ENCODE measurements at regions not wholly inside any gene's neighbourhood (a gene's known extent, or its start where the extent isn't known, plus 50 kb on each side); places are given as distances from the start of the nearest gene placed in this dataset.

DNA sequence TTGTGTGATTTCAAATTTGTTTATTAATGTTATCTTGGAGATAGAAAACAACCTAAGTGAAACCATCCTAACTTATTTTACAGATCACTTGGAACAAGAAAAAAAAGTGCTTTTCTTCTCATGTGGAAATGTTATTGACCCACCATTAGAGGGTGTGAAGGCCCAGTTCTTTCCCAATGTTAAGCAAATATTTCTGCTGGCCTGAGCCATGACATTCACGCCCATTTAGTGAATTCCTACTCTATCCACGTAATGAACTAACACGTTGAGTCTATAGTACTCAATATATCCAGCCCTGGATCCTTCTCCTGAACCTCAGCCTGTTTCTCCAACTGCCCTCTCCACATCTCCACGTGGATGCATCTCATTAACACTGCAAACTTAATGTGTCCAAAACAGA lies 180.6 kb upstream of the ZFP64 start:
- DNase-seq (ENCODE audit: low spot score) = no peak
- Histone ChIP-seq H3K27ac (no peak overlapping the region), H3K4me3 (no peak overlapping the region)
- TF ChIP-seq, protein P1, sequence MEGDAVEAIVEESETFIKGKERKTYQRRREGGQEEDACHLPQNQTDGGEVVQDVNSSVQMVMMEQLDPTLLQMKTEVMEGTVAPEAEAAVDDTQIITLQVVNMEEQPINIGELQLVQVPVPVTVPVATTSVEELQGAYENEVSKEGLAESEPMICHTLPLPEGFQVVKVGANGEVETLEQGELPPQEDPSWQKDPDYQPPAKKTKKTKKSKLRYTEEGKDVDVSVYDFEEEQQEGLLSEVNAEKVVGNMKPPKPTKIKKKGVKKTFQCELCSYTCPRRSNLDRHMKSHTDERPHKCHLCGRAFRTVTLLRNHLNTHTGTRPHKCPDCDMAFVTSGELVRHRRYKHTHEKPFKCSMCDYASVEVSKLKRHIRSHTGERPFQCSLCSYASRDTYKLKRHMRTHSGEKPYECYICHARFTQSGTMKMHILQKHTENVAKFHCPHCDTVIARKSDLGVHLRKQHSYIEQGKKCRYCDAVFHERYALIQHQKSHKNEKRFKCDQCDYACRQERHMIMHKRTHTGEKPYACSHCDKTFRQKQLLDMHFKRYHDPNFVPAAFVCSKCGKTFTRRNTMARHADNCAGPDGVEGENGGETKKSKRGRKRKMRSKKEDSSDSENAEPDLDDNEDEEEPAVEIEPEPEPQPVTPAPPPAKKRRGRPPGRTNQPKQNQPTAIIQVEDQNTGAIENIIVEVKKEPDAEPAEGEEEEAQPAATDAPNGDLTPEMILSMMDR (IDR thresholded peaks at IDR 0.05) = no peak

DNA sequence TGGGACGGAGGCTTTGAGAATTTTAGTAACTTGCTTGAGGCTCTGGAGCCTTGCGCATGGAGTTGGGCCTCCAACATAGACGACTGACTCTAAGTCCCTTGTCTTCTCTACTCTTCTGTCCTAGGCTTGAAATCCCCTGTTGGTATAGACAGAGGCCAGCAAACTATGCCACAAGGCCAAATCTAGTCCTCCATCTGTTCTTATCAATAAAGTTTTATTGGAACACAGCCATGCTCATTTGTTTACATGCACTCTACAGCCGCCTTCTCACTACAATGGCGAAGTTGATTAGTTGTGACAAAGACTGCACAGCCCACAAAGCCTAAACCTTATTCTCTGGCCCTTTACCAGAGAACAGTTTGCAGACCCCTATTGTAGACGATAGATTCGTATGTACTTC lies 174.1 kb upstream of the ZFP64 start:
- TF ChIP-seq, protein P1 (IDR thresholded peaks at IDR 0.05) = no peak
- Histone ChIP-seq H3K4me3 (no peak overlapping the region), H3K27ac (no peak overlapping the region)
- DNase-seq (ENCODE audit: low spot score) = no peak

DNA sequence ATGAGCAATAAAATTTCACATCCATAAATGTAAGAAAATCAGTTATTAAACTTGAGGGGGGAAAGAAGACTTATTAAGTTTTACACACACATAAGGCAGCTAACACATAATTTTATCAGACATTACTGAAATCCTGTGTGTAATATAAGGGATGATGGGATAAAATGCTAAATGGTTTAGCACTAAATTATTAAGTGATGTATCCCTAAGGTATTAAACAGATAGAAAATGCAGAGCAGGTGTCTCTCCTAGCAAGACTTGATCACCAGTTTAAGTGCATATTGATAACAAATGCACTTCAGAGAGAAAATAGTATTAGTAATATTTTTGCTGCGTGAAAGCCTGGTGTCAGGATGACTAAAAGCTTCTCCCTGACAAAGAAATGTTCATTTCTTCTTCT lies 172.8 kb upstream of the ZFP64 start:
- no peak for DNase-seq (ENCODE audit: low spot score)
- no peak overlapping the region for H3K4me3 ChIP-seq
- TF ChIP-seq, protein P1 (IDR thresholded peaks at IDR 0.05) = no peak
- H3K27ac ChIP-seq = no peak overlapping the region

DNA sequence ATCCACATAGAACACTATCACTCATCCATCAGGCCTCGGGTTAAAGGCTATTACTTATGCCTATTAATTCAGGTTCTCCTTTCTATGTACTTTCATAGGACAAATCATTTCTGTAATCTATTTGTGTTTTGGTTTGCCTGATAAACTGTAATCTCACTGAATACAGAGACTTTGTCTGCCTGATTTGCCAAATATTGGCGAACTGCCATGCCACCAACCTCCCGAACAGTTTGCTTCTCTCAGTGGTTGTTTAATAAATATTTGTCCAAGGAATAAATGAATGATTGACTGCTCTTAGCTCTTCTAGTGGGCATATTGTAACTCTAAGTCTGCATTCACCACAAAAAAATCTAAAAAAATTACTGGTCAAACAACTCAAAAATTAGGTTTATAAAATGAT lies 170.1 kb upstream of the ZFP64 start:
- no peak for DNase-seq (ENCODE audit: low spot score)
- no peak overlapping the region for H3K27ac ChIP-seq

DNA sequence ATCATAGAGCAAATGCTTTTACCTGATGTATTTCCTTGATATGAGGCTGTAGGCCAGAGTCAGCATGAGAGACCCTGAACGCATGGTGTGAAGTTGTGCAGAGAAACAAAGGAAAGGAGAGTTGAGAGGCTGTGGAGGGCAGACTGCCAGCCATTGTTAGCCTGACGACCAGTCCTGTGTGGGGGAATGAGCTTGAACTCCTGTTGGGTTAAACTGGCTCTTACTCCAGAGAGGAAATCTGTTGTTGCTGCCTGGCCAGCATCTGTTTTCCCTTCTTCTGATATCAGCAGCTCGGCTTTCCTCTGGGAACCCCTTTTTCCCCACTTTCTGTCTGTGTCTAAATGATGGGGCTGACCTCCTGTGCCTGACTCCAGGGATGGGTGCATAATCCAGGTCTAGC lies 158.2 kb upstream of the ZFP64 start:
- Histone ChIP-seq H3K4me3 (no peak overlapping the region), H3K27ac (no peak overlapping the region)
- DNase-seq (ENCODE audit: low spot score) = no peak
- TF ChIP-seq, protein P1 (IDR thresholded peaks at IDR 0.05) = no peak

More for the DNA sequence above, 170.1 kb upstream of the ZFP64 start:
- no peak overlapping the region for H3K4me3 ChIP-seq
- TF ChIP-seq, protein P1 (IDR thresholded peaks at IDR 0.05) = no peak

DNA sequence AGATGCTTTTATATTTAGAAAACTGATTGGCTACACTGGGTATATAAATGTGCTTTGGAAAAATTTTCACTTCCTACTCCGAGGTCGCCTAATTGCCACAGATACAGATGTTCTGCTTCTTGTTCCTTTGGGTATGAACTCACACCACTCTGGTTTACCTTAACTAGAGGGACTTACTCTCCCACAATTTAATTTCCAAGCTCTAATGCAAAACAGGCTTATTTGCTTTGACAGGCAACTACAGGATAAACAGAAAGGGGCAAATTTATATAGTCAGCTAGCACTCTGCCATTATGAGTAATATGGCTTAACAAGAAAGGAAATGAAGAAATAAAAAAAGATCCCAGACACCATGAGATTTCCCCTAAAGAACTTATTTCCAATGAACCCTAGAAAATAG lies 156.9 kb upstream of the ZFP64 start:
- DNase-seq (ENCODE audit: low spot score) = no peak
- Histone ChIP-seq H3K27ac (no peak overlapping the region), H3K4me3 (no peak overlapping the region)
- TF ChIP-seq, protein P1 (IDR thresholded peaks at IDR 0.05) = no peak

DNA sequence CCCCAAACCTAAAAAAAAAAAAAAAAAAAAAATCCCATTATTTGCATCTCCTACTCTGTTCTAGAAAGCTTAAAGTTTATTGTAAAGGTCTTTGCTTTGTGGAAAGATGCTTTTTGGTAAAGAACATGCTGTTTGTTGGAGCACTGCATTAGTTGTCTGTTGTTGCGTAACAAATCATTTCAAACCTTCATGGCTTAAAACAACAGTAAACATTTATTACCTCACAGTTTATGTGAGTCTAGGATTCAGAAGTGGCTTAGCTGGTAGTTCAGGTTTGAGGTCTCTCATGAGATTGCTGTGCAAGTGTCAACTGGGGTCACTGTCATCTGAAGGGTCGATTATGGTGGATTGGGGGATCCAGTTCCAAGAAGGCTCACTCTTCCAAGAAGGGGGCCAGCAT lies 155.2 kb upstream of the ZFP64 start:
- H3K27ac ChIP-seq = no peak overlapping the region
- no peak overlapping the region for H3K4me3 ChIP-seq
- DNase-seq (ENCODE audit: low spot score) = no peak
- TF ChIP-seq, protein P1 (IDR thresholded peaks at IDR 0.05) = no peak

All from coronary artery (tissue), 2 donors.